ENCODE measurements at regions not wholly inside any gene's neighbourhood (a gene's known extent, or its start where the extent isn't known, plus 50 kb on each side); places are given as distances from the start of the nearest gene placed in this dataset.
A peak's percentile ranks its signal among the peaks of the same experiment; 100 is the strongest.
"Not testable (repeated sequence)": the region's sequence is repeated elsewhere in the genome, so short reads cannot be mapped to it uniquely, and the experiment has no call there.

GRCh38 chr12:108425238-108425795 lies 86.2 kb upstream of the CMKLR1 start:
- no peak for DNase-seq (ENCODE audit: extremely low read depth in 1 of 11, low read depth in 9 of 11, low spot score in 4 of 11)

- DNase-seq (ENCODE audit: extremely low read depth in 1 of 11, low read depth in 9 of 11, low spot score in 4 of 11), result no peak
Measured at GRCh38 chr12:108424816-108425215, 85.7 kb upstream of the CMKLR1 start.

- DNase-seq (ENCODE audit: extremely low read depth in 1 of 11, low read depth in 9 of 11, low spot score in 4 of 11), result no peak
Measured at GRCh38 chr12:108424026-108424425, 84.9 kb upstream of the CMKLR1 start.

GRCh38 chr12:108423486-108423885 lies 84.4 kb upstream of the CMKLR1 start:
- DNase-seq (ENCODE audit: extremely low read depth in 1 of 11, low read depth in 9 of 11, low spot score in 4 of 11), result no peak

GRCh38 chr12:108421082-108421481 lies 82.0 kb upstream of the CMKLR1 start:
- DNase-seq (ENCODE audit: extremely low read depth in 1 of 11, low read depth in 9 of 11, low spot score in 4 of 11), result not testable (repeated sequence)

GRCh38 chr12:108420421-108420820 lies 81.3 kb upstream of the CMKLR1 start:
- not testable (repeated sequence) for DNase-seq (ENCODE audit: extremely low read depth in 1 of 11, low read depth in 9 of 11, low spot score in 4 of 11)

DNA sequence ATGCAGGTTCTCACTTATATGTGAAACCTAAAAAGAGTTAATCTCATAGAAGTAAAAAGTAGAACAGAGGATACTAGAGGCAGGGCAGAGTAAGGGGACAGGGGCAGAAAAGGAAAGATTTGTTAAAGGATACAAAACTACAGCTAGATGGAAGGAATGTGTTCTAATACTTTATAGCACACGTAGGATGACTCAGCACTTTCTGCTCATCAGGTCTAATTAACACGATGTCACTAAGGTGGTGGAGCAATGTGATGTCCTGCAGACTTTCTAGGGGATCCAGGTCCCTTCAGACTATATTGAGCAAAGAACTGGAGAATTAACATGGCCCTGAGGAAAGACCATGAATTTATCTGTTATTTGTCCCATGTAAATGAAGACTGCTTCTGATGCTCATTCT lies 80.8 kb upstream of the CMKLR1 start:
- DNase-seq (ENCODE audit: extremely low read depth in 1 of 11, low read depth in 9 of 11, low spot score in 4 of 11), result no peak

DNA sequence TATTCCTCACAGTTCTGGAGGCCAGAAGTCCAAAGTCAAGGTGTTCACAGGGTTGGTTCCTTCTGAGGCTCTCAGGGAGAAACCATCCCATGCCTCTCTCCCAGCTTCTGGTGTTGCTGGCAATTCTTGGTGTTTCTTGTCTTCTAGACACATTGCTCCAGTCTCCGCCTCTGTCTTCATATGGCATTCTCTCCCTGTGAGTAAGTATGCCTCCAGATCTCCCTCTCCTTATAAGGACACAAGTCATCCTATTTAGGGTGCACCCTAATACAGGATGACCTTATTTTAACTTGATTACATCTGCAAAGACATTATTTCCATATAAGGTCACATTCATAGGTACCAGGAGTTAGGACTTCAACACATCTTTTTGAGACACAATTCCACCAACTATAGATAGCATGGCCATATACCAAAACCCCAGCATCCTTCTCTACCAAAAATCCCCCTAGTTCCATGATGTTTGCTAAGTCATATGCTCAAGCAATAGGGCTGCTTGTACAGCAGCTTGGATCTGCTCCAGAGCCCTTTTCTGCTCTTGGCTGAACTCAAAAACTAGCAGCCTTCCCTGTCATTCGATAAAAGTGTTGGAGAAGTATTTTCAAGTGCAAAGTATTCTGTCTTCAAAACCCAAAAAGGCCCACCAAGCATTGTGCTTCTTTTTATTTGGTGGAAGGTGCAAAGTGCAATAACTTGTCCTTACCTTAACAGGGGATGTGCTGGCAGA lies 79.2 kb upstream of the CMKLR1 start:
- DNase-seq (ENCODE audit: extremely low read depth in 1 of 11, low read depth in 9 of 11, low spot score in 4 of 11), result no peak

DNA sequence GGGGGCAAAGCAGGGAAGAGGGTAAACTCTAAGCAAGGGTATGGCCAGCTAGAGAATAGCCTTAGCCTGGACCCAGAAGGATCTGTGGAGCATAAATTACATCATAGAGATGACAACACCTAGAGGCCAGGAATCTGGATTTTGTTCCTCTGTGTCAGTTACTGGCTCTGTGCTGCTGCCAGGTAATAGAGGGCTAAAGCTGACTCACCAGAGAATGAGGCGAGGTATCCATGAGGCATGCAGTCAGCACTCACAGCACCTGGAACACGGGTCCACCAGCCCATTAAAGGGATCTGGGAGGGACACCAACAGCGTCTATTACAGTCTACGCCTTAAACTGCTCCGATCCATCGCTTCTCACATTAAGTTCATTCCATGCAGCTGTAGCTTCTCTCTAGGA lies 74.9 kb upstream of the CMKLR1 start:
- no peak for DNase-seq (ENCODE audit: extremely low read depth in 1 of 11, low read depth in 9 of 11, low spot score in 4 of 11)

GRCh38 chr12:108410689-108411088 lies 71.6 kb upstream of the CMKLR1 start:
- no peak for DNase-seq (ENCODE audit: extremely low read depth in 1 of 11, low read depth in 9 of 11, low spot score in 4 of 11)

GRCh38 chr12:108409481-108409880 lies 70.4 kb upstream of the CMKLR1 start:
- no peak for DNase-seq (ENCODE audit: extremely low read depth in 1 of 11, low read depth in 9 of 11, low spot score in 4 of 11)

- no peak for DNase-seq (ENCODE audit: extremely low read depth in 1 of 11, low read depth in 9 of 11, low spot score in 4 of 11)
Measured at GRCh38 chr12:108403952-108404351, 64.8 kb upstream of the CMKLR1 start.

DNA sequence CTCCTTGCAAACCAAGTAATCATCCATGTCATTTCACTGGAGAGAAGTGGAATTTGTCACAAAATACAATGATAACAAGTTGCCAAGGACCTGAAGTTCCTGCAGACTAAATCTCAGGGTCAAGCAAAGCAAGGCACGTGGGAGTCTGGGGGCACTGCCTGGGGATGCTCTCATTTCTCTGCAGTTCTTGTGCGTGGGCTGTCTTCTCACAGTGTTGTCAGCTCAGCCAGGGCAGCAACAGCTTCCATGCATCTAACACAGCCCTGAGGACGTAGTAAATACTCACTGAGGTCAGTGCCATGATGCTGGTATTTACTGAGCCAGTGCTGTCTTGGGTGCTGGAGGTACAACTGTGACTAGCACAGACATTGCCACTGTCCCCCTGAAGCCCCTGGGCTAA lies 62.9 kb upstream of the CMKLR1 start:
- DNase-seq (ENCODE audit: extremely low read depth in 1 of 11, low read depth in 9 of 11, low spot score in 4 of 11), result no peak

DNA sequence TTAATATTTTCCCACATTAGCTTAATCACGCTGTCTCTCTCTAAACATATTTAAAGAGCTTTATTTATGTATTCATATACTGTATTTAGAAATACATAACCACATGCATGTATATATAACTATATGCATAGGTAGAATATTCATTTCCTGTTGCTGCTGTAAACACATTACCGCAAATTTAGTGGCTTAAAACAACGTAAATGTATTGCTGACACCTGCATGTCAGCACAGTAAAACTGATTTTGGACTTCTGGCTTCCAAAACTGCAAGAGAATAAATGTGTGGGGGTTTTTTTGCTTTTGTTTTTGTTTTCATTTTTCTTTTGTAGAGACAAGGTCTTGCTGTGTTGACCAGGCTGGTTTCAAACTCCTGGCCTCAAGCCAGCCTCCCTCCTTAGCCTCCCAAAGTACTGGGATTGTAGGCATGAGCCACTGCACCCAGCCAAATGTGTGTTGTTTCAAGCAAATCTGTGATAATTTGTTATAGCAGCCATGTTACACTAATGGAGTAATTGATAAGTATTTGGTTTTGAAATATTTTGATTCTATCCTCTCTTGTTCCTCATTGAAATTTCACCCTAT lies 61.9 kb upstream of the CMKLR1 start:
- DNase-seq (ENCODE audit: extremely low read depth in 1 of 11, low read depth in 9 of 11, low spot score in 4 of 11), result no peak

DNA sequence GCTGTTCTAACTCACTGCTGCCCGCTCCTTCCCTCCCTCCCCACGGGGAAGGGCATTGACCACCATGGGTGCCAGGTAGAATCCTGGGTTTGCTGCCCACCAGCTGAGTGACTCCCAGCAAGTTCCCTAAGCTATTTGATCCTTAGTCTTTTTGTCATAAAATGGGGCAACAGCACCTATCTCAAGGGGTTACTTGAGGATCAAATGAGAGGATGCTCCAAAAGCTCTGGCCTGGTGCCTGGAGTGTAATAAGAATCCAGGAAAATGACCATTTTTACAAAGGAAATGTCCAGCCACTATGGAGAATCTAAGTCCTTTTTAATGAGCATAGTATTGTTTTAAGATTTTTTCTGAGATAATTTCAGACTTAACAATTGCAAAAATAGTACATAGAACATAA lies 61.4 kb upstream of the CMKLR1 start:
- no peak for DNase-seq (ENCODE audit: extremely low read depth in 1 of 11, low read depth in 9 of 11, low spot score in 4 of 11)

DNA sequence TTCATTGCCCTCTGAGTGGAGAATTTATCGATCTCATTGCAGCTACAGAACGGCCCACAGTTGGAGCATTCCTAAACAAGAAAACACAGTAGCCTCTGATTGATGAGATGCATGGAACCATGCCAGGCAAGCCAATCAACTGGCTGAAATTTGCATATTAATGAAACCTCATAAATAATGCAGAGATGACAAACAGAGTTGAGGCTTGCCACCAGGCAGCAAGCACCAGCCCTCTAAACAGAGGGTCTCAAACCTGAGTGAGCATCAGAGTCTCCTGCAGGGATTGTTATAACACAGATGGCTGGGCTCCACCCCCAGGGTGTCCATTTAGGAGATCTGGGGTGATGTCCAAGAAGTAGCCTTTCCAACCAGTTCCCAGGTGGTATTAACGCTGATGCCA lies 60.9 kb upstream of the CMKLR1 start:
- no peak for DNase-seq (ENCODE audit: extremely low read depth in 1 of 11, low read depth in 9 of 11, low spot score in 4 of 11)

DNA sequence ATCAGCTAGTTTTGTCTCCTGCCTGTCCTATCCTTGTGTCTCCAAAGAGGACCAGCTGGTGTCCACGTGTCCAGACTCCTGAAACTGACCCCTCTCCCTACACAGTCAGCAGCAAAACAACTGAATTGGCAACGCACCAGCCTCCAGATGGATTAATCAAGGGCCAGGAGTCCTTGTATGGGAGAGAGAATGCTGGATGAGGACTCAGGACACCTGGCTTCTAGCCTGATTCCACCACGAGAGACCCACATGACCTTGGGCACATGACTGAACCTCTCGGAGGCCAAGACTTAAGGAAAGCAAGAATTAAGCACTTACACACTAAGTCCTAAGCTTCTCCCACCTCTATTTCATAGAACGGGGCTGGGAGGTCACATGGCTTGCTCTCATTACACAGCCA lies 60.4 kb upstream of the CMKLR1 start:
- no peak for DNase-seq (ENCODE audit: extremely low read depth in 1 of 11, low read depth in 9 of 11, low spot score in 4 of 11)

DNA sequence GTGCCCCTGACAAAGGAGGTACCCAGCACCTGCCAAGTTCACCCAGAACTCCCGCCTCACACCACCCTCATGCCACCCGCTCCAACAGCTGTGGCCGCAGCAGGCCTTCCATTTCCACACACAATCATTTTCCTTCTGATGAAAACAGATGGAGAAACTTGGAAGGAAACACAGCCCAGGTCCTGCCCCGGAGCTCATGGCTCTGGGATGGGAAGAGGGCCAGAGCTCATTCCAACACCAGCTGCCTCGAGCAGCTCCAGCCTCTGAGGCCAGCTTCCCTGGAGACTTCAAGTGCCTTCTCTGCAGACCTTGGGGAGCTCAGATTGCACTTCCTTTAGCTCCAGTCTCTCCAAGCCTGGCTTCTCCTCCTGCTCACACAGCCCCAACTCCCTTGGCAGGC lies 55.1 kb upstream of the CMKLR1 start:
- peak in 6 of 11 donors; percentile 3 to 29 (median 24) for DNase-seq (ENCODE audit: extremely low read depth in 1 of 11, low read depth in 9 of 11, low spot score in 4 of 11)

- no peak for DNase-seq (ENCODE audit: extremely low read depth in 1 of 11, low read depth in 9 of 11, low spot score in 4 of 11)
Measured at GRCh38 chr12:108392284-108392683, 53.2 kb upstream of the CMKLR1 start.

DNA sequence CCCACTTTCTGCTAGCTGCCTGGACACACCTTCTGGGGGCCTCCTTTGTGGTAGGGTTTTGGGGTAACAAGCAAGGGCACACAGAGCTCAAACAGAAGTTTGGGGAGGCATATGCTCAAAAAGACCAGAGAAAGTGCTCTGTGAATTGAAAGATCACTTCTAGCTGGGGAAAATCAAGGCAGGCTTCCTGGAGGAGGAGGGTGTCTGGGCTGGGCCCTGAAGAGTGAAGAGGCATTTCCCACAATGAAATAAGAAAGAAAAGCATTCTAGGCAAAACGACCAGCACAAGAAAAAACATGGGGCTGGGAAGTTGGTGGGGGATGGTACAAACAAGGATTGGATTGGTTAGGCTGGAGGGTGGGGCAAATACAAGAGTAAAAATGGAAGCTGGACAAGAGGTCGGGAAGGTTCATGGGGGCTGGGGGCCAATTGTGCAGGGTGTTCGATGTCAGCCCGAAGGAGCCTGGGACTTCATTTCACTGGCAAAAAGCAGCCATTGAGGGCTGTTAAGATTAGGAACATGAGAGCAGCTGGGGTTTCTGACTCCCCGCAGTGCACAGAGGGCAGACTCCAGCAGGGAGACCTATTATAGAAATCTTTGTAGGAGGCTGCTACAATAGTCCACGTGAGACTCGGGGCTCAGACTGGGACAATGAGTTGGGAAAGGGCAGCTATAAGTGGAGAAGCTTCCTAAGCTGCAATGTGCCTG lies 51.5 kb upstream of the CMKLR1 start:
- DNase-seq (ENCODE audit: extremely low read depth in 1 of 11, low read depth in 9 of 11, low spot score in 4 of 11), result no peak

Measured in renal cortex interstitium (tissue), 11 donors.